ENCODE measurements at regions not wholly inside any gene's neighbourhood (a gene's known extent, or its start where the extent isn't known, plus 50 kb on each side); places are given as distances from the start of the nearest gene placed in this dataset.
A peak's percentile ranks its signal among the peaks of the same experiment; 100 is the strongest.
"Not testable (repeated sequence)": the region's sequence is repeated elsewhere in the genome, so short reads cannot be mapped to it uniquely, and the experiment has no call there.

- DNase-seq = no peak
These were observed 334.1 kb upstream of the CITED2 start for GRCh38 chr6:139708337-139709199.

DNA sequence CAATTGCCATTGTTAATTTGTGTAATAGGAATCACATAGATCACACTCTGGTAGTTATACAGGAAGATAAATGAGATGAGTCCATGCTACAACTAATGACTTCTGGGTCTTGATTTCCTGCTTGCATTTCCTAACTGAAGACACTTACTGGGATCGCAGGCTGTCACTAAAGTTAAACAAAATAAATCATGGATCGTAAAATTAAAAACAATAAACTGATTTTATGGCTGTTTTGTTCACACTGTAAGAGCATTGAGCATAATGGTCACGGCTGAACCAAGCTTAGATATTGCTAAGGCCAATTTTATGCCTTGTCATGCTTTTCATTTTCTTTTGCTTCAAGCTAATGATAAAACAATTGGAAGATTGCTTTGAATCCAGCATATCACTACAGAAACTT, 332.5 kb upstream of the CITED2 start:
- no peak for DNase-seq

- no peak for DNase-seq
These were observed 330.8 kb upstream of the CITED2 start for GRCh38 chr6:139705284-139705683.

- no peak for DNase-seq
These were observed 329.3 kb upstream of the CITED2 start for GRCh38 chr6:139703780-139704179.

GRCh38 chr6:139702706-139703105, 328.3 kb upstream of the CITED2 start:
- DNase-seq = no peak

DNA sequence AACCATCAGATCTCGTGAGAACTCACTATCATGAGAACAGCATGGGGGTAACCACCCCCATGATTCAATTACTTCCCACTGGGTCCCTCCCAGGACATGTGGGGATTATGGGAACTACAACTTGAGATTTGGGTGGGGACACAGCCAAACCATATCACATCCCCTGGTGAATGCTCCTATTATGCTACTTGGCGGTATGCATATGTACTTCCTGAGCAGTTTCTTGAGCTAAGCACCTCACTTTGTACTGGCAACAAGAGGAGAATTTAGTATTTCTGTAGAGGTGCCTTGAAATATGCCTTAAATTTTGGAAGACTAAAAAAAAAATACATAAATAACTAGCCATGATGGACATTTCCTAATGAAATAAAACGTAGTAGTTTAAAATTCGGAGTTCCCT, 327.2 kb upstream of the CITED2 start:
- DNase-seq = no peak

DNA sequence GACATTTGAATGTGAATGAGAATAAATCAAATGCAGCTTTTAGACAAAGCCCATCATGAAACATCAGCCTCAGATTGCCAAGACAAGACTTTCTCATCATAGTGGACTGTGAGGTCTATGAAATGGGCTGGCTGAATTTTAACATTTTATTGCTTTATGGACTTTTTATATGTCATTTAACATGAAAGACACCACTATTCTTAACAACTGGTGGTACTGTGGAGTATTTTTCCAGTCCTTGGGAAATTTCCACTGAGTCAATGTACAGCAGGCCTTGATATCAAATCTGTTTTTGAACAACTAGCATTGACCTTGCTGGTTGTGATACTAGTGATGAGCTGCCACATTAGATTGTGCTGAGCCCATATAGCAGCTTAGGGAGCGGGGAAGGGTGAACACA, 326.6 kb upstream of the CITED2 start:
- DNase-seq = no peak

GRCh38 chr6:139699911-139700310, 325.5 kb upstream of the CITED2 start:
- DNase-seq = no peak

GRCh38 chr6:139699335-139699734, 324.9 kb upstream of the CITED2 start:
- DNase-seq = no peak

GRCh38 chr6:139698526-139699176, 324.2 kb upstream of the CITED2 start:
- no peak for DNase-seq

- not testable (repeated sequence) for DNase-seq
These were observed 323.4 kb upstream of the CITED2 start for GRCh38 chr6:139697856-139698255.

DNA sequence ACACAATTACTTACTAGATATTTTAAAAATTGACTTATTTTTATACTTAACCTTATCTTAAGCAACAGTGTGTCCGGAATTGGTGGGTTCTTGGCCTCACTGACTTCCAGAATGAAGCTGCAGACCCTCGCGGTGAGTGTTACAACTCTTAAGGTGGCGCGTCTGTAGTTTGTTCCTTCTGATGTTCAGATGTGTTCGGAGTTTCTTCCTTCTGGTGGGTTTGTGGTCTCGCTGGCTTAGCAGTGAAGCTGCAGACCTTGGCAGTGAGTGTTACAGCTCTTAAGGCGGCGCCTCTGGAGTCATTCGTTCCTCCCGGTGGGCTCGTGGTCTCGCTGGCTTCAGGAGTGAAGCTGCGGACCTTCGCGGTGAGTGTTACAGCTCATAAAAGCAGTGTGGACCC, 322.5 kb upstream of the CITED2 start:
- DNase-seq = peak; percentile 4

GRCh38 chr6:139695361-139695760, 320.9 kb upstream of the CITED2 start:
- DNase-seq = no peak

GRCh38 chr6:139693735-139694134, 319.3 kb upstream of the CITED2 start:
- DNase-seq = no peak

GRCh38 chr6:139690007-139690406, 315.6 kb upstream of the CITED2 start:
- no peak for DNase-seq

DNA sequence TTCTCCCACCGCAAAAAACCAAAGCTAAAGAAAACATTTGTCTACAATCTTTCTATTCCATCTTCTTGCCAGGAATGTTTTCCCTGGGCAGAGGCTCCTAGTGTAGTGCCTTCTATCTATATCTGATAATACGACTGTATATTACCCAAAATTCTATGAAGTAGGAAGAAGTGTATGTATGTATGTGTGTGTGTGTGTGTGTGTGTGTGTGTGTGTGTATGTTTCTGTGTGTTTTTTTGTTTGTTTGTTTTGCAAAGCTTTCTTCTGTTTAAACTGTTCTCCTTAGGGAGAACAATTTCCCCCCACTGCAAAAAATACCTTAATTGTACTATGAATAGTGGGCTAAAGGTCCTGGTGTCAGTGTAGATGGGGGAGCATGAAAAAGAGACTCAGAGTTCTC, 312.6 kb upstream of the CITED2 start:
- no peak for DNase-seq

DNA sequence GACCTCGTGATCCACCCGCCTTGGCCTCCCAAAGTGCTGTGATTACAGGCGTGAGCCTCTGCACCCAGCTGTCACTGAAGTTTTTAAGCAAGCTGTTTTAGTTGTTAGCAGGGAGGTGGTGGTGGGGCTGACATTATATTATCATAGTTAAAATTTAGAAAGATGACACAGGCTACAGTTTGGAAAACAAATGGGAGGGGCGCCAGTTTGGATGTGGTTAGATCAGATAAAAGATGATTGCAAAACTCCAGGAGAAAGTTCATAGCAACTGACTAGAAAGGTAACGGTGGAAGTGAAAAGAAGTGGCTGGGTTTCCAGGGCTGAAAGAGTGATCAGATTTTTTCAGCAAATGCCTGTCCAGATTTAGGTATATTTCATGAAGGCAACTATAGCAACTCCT, 311.9 kb upstream of the CITED2 start:
- DNase-seq = no peak

DNA sequence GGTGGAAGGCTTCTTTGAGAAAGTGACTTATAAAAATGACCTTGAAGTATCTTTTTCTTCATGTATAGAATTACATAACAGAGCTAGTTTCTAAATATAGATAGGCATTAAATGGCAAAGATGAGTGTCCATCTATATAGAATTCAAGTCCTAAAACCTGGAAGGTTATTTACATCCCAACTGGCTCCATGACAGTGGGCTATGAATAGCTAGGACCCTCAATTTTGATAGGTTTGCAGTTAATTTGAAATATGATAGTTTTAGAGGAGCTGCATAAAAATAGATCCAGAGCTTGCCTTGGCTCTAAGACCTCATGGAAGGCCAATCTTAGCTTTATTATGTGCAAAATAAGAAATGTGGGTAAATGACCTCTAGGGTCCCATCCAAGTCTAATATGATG, 310.6 kb upstream of the CITED2 start:
- no peak for DNase-seq

DNA sequence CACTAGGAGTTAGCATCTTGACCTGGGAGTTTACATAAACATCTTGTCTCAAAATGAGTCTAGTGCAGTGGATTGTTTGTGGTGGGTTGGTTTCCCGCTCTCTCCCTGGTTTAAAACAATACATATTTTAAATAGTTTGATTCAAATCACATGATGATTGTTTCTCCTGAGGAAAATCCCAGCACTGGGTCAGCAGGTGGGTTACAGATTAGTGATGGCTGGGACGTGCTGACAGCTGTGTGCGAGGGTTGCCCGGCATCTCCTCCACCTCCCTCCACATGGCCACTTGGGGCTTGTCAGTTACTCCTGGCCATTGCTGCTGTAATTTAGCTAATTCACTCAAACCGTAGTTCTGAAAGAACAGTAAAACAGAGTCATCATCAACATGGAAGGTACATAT, 306.4 kb upstream of the CITED2 start:
- no peak for DNase-seq

DNA sequence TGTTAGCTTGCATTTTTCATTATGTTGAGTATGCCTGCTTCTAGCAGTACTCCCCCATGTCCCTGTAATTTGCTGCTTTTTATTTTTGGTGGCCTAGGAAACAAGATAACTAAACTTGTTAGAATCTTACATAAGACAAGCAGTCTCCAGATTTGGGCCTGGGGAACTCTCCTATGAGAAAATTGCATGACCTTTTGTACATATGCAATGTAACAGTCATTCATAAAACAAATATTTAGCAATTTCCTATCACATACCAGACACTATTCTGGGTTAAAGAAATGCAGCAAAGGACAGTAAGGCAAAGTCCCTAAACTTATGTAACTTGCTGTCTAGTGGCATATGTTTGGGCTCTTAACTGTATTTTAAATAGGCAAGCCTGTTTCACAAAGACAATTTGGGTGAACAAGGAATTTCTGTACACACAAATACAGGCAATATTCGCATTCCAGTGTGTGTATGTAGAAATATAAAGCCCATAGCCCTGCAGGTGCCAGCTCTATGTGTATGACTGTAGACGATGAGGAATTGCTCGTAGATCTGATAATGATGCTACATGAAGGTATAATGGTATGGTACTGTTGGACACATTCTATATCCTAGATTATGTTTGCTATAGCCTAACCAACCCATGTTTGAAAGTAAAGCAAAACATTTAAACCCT, 305.2 kb upstream of the CITED2 start:
- DNase-seq = no peak

DNA sequence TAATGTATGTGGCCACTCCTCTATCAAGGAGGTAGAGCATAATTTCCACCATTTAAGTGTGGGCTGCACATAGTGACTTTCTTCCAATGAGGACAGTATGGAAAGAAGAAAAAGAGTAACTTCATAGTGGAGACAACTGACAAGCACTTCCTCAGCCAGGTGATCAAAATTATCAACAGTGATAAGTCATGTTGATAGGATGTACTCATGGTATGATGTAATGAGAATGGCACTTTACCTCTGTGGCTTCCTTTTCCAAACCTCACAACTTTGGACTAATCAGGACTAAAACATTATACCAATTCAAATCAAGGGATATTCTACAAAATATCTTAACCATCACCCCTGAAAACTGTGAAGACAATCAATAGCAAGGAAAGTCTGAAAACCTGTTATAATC, 302.3 kb upstream of the CITED2 start:
- DNase-seq = no peak

DNA sequence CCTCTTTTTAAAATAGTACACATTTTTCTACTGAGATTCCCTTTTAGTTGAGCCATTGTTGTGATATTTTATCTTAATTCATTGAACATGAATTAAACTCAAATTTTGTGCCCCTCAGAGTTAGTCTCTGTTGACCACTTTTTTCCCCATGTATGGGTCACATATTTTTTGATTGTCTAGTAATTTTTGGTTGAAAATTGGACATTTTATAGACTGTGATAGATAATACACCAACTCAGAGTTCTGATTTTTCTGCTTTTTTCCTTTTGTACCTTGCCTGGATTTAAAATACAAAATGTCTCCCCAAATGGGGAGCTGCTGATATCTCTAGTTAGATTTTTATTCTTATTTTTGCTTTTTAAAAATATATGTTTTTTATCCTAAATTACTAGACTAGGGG, 291.8 kb upstream of the CITED2 start:
- no peak for DNase-seq

DNA sequence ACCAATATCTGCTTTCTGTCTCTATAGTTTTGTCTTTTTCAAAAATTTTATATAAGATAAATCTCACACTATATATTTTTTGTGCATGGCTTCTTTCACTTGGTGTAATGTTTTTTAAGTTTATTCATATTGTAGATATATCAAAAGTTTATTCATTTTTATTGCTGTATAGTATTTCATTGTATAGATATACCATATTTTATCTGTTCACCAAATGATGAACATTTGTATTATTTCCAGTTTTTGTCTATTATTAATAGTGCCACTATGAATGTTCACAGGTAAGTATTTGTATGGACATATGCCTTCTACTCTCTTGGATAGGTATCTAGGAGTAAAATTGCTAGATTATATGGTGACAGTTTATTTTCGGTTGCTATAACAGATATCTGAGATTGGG, 289.5 kb upstream of the CITED2 start:
- no peak for DNase-seq

DNA sequence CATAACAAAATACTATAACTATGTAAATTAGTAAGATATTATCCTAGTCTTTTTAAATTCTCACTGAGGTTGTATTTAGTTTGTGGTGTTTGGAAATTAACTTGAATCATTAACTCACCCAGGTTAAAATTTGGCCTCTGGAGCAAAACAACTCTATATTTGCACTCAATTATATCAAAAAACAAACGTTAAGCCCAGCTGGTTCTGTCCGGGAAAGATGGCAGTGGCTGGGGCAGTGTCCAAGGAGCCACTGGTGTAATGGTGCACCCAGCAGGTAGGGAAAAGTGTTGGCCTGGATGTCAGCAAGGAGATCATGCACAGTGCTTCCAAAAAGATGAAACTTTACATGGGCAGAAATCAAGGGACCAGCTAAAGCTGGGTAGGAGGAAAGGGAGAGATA, 285.3 kb upstream of the CITED2 start:
- DNase-seq = no peak
